Smooth muscle cell (in vitro differentiated cells): ENCODE measurements at regions not wholly inside any gene's neighbourhood (a gene's known extent, or its start where the extent isn't known, plus 50 kb on each side); places are given as distances from the start of the nearest gene placed in this dataset.

Experiments
- DNase-seq: peaks from one replicate; lab custom pipeline; 2025; ENCODE audit not compliant: unreplicated experiment; lab: John Stamatoyannopoulos, UW
- H2AFZ ChIP-seq: fragments of 200-600 bp; sonication (generic); 2 replicates; pipeline ENCODE4 v1.6.0; 2016; ENCODE audit warnings: antibody characterized with exemption, low read depth, mild to moderate bottlenecking
- H3F3A ChIP-seq: fragments of 200-600 bp; sonication (generic); 2 replicates; pipeline ENCODE4 v1.6.0; 2017; ENCODE audit warnings: antibody characterized with exemption, low read depth
- H3K27ac ChIP-seq: fragments of 200-600 bp; sonication (generic); 2 replicates; pipeline ENCODE4 v1.5.1; 2016; ENCODE audit warnings: low read depth, mild to moderate bottlenecking
- H3K27me3 ChIP-seq: fragments of 200-600 bp; sonication (generic); 2 replicates; pipeline ENCODE4 v1.6.1; 2016; ENCODE audit warnings: low read depth, mild to moderate bottlenecking
- H3K36me3 ChIP-seq: fragments of 200-600 bp; sonication (generic); 2 replicates; pipeline ENCODE4 v1.5.1; 2016; ENCODE audit warnings: low read depth
- H3K4me1 ChIP-seq: fragments of 200-600 bp; sonication (generic); 2 replicates; pipeline ENCODE4 v1.5.1; 2016; ENCODE audit warnings: low read depth
- H3K4me2 ChIP-seq: fragments of 200-600 bp; sonication (generic); 2 replicates; pipeline ENCODE4 v1.6.0; 2016; ENCODE audit warnings: mild to moderate bottlenecking
- H3K4me3 ChIP-seq: fragments of 200-600 bp; sonication (generic); 2 replicates; pipeline ENCODE4 v1.5.1; 2016; ENCODE audit warnings: mild to moderate bottlenecking
- H3K79me2 ChIP-seq: fragments of 200-600 bp; sonication (generic); 2 replicates; pipeline ENCODE4 v1.6.0; 2016; ENCODE audit warnings: low read depth, mild to moderate bottlenecking
- H3K9ac ChIP-seq: fragments of 200-600 bp; sonication (generic); 2 replicates; pipeline ENCODE4 v1.6.0; 2016; ENCODE audit warnings: low read depth
- H3K9me3 ChIP-seq: fragments of 200-600 bp; sonication (generic); replicated peaks from 2 replicates; pipeline ENCODE4 v1.5.1; 2016; ENCODE audit warnings: low read depth
- H4K20me1 ChIP-seq: fragments of 200-600 bp; sonication (generic); 2 replicates; pipeline ENCODE4 v1.6.0; 2016; ENCODE audit warnings: low read depth
- WGBS: methylation state at CpG from one replicate; pipeline ENCODE4 v1.1.7; 2016; ENCODE audit warnings: low lambda C conversion rate; 5-methylcytosine and 5-hydroxymethylcytosine counted together
- TF ChIP-seq, protein P1 (sequence below): fragments of 200-600 bp; sonication (generic); IDR thresholded peaks from 2 replicates; pipeline ENCODE4 v1.5.1; 2017; ENCODE audit warnings: borderline replicate concordance, mild to moderate bottlenecking, antibody characterized with exemption; ENCODE audit not compliant: insufficient read depth, poor library complexity, severe bottlenecking

DNA sequence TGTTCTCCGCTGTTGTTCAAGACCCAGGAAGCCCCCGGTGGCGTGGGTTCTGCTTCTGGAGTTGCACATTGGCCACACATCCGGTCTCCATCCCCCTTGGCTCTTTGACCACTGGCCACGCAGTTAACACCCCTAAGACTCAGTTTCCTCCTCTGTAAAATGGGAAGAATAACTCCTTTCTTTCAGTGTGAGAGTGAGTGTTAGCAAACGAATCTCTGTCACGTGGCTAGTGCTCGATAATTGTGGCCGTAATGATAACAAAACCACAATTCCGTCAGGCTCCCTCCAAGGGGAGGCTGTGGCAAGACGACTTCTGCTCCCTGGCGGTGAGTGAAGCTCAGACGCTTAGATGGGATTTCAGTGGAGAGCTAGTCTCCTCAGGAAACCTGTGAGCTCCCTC, 315.2 kb upstream of the B3GAT1 start:
- Histone ChIP-seq H3F3A (no peaks in the 10 kb centered on the region), H3K9ac (no peak overlapping the region), H3K27me3 (peaks cover 45% of the 10 kb centered on the region), H2AFZ (no peak overlapping the region), H3K4me1 (peaks cover 16% of the 10 kb centered on the region), H4K20me1 (no peaks in the 10 kb centered on the region), H3K4me3 (no peak overlapping the region), H3K36me3 (no peaks in the 10 kb centered on the region), H3K4me2 (no peak overlapping the region), H3K9me3 (no peaks in the 10 kb centered on the region), H3K79me2 (no peaks in the 10 kb centered on the region), H3K27ac (no peak overlapping the region)
- WGBS = 75% methylated on average over 13 of the region's 13 CpGs
- TF ChIP-seq, protein P1, sequence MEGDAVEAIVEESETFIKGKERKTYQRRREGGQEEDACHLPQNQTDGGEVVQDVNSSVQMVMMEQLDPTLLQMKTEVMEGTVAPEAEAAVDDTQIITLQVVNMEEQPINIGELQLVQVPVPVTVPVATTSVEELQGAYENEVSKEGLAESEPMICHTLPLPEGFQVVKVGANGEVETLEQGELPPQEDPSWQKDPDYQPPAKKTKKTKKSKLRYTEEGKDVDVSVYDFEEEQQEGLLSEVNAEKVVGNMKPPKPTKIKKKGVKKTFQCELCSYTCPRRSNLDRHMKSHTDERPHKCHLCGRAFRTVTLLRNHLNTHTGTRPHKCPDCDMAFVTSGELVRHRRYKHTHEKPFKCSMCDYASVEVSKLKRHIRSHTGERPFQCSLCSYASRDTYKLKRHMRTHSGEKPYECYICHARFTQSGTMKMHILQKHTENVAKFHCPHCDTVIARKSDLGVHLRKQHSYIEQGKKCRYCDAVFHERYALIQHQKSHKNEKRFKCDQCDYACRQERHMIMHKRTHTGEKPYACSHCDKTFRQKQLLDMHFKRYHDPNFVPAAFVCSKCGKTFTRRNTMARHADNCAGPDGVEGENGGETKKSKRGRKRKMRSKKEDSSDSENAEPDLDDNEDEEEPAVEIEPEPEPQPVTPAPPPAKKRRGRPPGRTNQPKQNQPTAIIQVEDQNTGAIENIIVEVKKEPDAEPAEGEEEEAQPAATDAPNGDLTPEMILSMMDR = no peak
- DNase-seq = no peak

DNA sequence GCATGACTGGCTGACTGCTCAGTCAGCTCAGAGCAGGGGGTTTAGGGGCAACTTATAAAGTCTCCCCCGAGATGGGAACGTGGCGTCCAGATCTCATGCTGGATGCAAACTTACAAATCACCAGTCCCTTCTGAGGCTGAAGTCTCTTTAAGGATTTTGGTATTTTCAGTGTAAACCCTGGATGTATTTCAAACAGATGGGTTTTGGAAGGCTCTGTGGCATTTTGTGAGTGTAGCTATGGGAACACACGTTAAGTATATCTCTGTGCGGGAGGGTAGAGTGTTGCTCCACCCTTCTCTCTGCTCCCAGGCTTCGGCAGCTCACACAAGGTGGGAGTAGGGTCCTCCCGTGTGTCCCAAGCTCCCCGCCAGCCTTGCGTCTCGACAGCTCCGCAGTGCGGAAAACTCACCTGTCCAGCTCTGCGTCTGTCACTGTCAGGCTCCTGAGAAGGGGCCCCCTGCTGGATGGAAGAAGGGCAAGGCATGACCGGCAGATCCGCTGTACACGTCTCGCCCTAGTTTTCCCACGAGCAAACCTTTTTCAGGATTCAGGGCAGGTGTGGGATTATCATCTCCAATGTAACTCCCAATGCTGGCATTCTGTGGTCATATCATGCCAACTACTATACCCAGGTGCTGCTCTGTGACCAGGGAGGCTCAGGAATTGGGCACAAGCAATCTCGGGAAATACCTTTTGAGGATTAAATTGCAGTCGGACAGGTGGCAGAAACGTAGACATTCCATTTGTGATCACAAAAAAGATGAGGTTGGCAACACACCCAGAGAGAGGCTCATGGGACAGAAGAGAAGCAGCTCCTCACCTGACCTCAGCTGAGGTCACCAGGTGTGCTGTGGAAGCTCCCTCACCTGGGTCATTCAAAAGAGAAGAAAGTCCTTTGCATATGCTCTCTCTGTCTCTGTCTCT, 313.9 kb upstream of the B3GAT1 start:
- WGBS = 71% methylated on average over 21 of the region's 21 CpGs
- no peaks in the 10 kb centered on the region for H3K36me3 ChIP-seq
- H4K20me1 ChIP-seq = no peaks in the 10 kb centered on the region
- no peak overlapping the region for H3K27ac ChIP-seq
- no peak for DNase-seq
- H3K9ac ChIP-seq = no peak overlapping the region
- no peak overlapping the region for H3K4me3 ChIP-seq
- no peaks in the 10 kb centered on the region for H3F3A ChIP-seq
- no peak overlapping the region for H2AFZ ChIP-seq
- no peak overlapping the region for H3K4me2 ChIP-seq
- no peaks in the 10 kb centered on the region for H3K9me3 ChIP-seq
- TF ChIP-seq, protein P1 = peak; percentile 23
- no peaks in the 10 kb centered on the region for H3K79me2 ChIP-seq
- H3K4me1 ChIP-seq = peaks cover 4% of the 10 kb centered on the region
- H3K27me3 ChIP-seq = peaks cover 34% of the 10 kb centered on the region

DNA sequence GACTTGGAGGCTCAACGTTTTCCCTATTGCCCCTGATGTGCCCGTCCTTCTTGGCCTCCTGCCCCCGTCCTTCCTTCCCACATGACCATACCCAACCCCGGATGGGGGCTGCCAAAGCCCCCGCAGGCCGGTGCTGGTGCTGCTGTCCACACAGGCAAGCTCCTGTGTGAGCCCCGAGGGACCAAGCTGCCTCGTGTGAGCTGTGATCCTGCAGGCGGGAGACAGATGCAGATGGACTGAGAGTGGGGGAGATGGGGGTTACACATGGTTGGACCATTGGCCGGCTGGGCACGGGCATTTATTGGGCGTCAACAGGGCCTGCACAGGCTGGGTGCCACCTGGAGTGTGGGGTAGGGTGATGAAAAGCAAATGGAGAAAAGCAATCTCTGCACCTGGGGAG, 313.2 kb upstream of the B3GAT1 start:
- DNase-seq = no peak
- H3K27me3 ChIP-seq = peaks cover 26% of the 10 kb centered on the region
- no peaks in the 10 kb centered on the region for H3K79me2 ChIP-seq
- H3K4me2 ChIP-seq = no peak overlapping the region
- TF ChIP-seq, protein P1 = no peak
- H3K9ac ChIP-seq = no peak overlapping the region
- H2AFZ ChIP-seq = no peak overlapping the region
- no peaks in the 10 kb centered on the region for H4K20me1 ChIP-seq
- H3K4me1 ChIP-seq = no peaks in the 10 kb centered on the region
- WGBS = 91% methylated on average over 12 of the region's 12 CpGs
- H3K27ac ChIP-seq = no peak overlapping the region
- no peak overlapping the region for H3K4me3 ChIP-seq
- no peaks in the 10 kb centered on the region for H3K36me3 ChIP-seq
- H3F3A ChIP-seq = no peaks in the 10 kb centered on the region
- no peaks in the 10 kb centered on the region for H3K9me3 ChIP-seq

DNA sequence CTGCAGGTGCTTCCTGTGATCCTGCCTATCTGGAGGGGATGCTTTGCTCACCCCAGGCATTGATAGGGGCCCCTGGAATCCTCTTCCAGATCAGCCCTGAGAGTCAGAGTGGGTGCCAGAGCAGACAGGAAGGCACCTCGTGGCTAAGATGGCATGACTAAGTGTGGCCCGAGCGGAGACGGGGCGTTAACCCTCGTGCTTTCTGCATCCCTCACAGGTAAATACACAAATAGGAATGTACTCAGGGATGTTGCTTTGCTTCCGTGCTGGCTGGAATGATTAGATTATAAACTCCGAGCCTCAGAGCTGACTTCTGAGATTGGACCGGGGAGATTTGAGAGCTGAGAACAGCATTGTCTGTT, 312.7 kb upstream of the B3GAT1 start:
- no peaks in the 10 kb centered on the region for H4K20me1 ChIP-seq
- H3K27ac ChIP-seq = no peak overlapping the region
- no peaks in the 10 kb centered on the region for H3K9me3 ChIP-seq
- H3K27me3 ChIP-seq = peaks cover 24% of the 10 kb centered on the region
- no peak for DNase-seq
- WGBS = 79% methylated on average over 9 of the region's 9 CpGs
- H3K4me1 ChIP-seq = no peaks in the 10 kb centered on the region
- no peaks in the 10 kb centered on the region for H3F3A ChIP-seq
- no peaks in the 10 kb centered on the region for H3K79me2 ChIP-seq
- no peaks in the 10 kb centered on the region for H3K36me3 ChIP-seq
- no peak overlapping the region for H3K9ac ChIP-seq
- TF ChIP-seq, protein P1 = no peak
- no peak overlapping the region for H3K4me2 ChIP-seq
- no peak overlapping the region for H2AFZ ChIP-seq
- no peak overlapping the region for H3K4me3 ChIP-seq
